ENCODE measurements at regions not wholly inside any gene's neighbourhood (a gene's known extent, or its start where the extent isn't known, plus 50 kb on each side); places are given as distances from the start of the nearest gene placed in this dataset.

- no peaks in the 10 kb centered on the region for H3K79me2 ChIP-seq (ENCODE audit: control insufficient read depth, insufficient read depth, low read length)
- TF ChIP-seq EZH2 (IDR thresholded peaks at IDR 0.05; ENCODE audit: low read length) (no peak), CTCF (optimal IDR thresholded peaks at IDR 0.05 in 1 of 3, IDR thresholded peaks at IDR 0.05 in 1 of 3, conservative IDR thresholded peaks at IDR 0.05 in 1 of 3; ENCODE audit: extremely low read depth in 1 of 3, insufficient read depth in 2 of 3, low read length in 3 of 3) (no peak)
- no peaks in the 10 kb centered on the region for H3K27me3 ChIP-seq (ENCODE audit: control insufficient read depth, extremely low read depth, insufficient read depth, low read length)
- H4K20me1 ChIP-seq (ENCODE audit: control insufficient read depth, extremely low read depth, insufficient read depth, low read length) = no peaks in the 10 kb centered on the region
- H3K4me3 ChIP-seq (ENCODE audit: control insufficient read depth in 2 of 3, extremely low read depth in 1 of 3, insufficient read depth in 2 of 3, low read depth in 1 of 3, low read length in 3 of 3) = no peak overlapping the region
- no peaks in the 10 kb centered on the region for H3K36me3 ChIP-seq (ENCODE audit: control insufficient read depth in 2 of 2, extremely low read depth in 1 of 2, insufficient read depth in 2 of 2, low read length in 2 of 2)
- no peaks in the 10 kb centered on the region for H3K9me1 ChIP-seq (ENCODE audit: control insufficient read depth, extremely low read depth, insufficient read depth, low read length)
- H3K4me1 ChIP-seq (ENCODE audit: control insufficient read depth, extremely low read depth, insufficient read depth, low read length) = no peaks in the 10 kb centered on the region
- no peak for FAIRE-seq
- dilution Hi-C loops (cut with MboI; ENCODE audit: extremely low pct_ligation_motif_present, low sequenced_read_pairs) = no loop called here
- no peak overlapping the region for H3K9ac ChIP-seq (ENCODE audit: control insufficient read depth, extremely low read depth, insufficient read depth, low read length)
- DNase-seq (ENCODE audit: low read depth, low spot score) = no peak
- no peak overlapping the region for H2AFZ ChIP-seq (ENCODE audit: control insufficient read depth, low read length)
- no peak overlapping the region for H3K4me2 ChIP-seq (ENCODE audit: control insufficient read depth, extremely low read depth, insufficient read depth, low read depth, low read length)
- H3K9me3 ChIP-seq (ENCODE audit: control insufficient read depth, low read depth, low read length) = no peaks in the 10 kb centered on the region
- H3K27ac ChIP-seq (ENCODE audit: control insufficient read depth, insufficient read depth, low read length) = no peak overlapping the region
These were observed 518.2 kb upstream of the NAALADL2 start for GRCh38 chr3:174340624-174341587.

GRCh38 chr3:174342171-174342570 is 517.0 kb upstream of the NAALADL2 start:
- TF ChIP-seq CTCF (optimal IDR thresholded peaks at IDR 0.05 in 1 of 3, IDR thresholded peaks at IDR 0.05 in 1 of 3, conservative IDR thresholded peaks at IDR 0.05 in 1 of 3; ENCODE audit: extremely low read depth in 1 of 3, insufficient read depth in 2 of 3, low read length in 3 of 3) = no peak
- no peak for TF ChIP-seq EZH2 (IDR thresholded peaks at IDR 0.05; ENCODE audit: low read length)
- dilution Hi-C loops (cut with MboI; ENCODE audit: extremely low pct_ligation_motif_present, low sequenced_read_pairs) = no loop called here
- H3K4me1 ChIP-seq (ENCODE audit: control insufficient read depth, extremely low read depth, insufficient read depth, low read length) = no peaks in the 10 kb centered on the region

More at GRCh38 chr3:174342171-174342570, 517.0 kb upstream of the NAALADL2 start:
- H3K9me3 ChIP-seq (ENCODE audit: control insufficient read depth, low read depth, low read length) = no peaks in the 10 kb centered on the region
- H3K9ac ChIP-seq (ENCODE audit: control insufficient read depth, extremely low read depth, insufficient read depth, low read length) = no peak overlapping the region
- no peak for DNase-seq (ENCODE audit: low read depth, low spot score)
- no peak overlapping the region for H3K4me3 ChIP-seq (ENCODE audit: control insufficient read depth in 2 of 3, extremely low read depth in 1 of 3, insufficient read depth in 2 of 3, low read depth in 1 of 3, low read length in 3 of 3)
- no peak overlapping the region for H3K4me2 ChIP-seq (ENCODE audit: control insufficient read depth, extremely low read depth, insufficient read depth, low read depth, low read length)
- no peak overlapping the region for H3K27ac ChIP-seq (ENCODE audit: control insufficient read depth, insufficient read depth, low read length)
- no peak for FAIRE-seq
- no peaks in the 10 kb centered on the region for H3K79me2 ChIP-seq (ENCODE audit: control insufficient read depth, insufficient read depth, low read length)
- H2AFZ ChIP-seq (ENCODE audit: control insufficient read depth, low read length) = no peak overlapping the region
- H4K20me1 ChIP-seq (ENCODE audit: control insufficient read depth, extremely low read depth, insufficient read depth, low read length) = no peaks in the 10 kb centered on the region
- no peaks in the 10 kb centered on the region for H3K27me3 ChIP-seq (ENCODE audit: control insufficient read depth, extremely low read depth, insufficient read depth, low read length)
- no peaks in the 10 kb centered on the region for H3K9me1 ChIP-seq (ENCODE audit: control insufficient read depth, extremely low read depth, insufficient read depth, low read length)
- no peaks in the 10 kb centered on the region for H3K36me3 ChIP-seq (ENCODE audit: control insufficient read depth in 2 of 2, extremely low read depth in 1 of 2, insufficient read depth in 2 of 2, low read length in 2 of 2)

Measured in keratinocyte (primary cell).